HepG2 (cell line): ENCODE measurements at regions not wholly inside any gene's neighbourhood (a gene's known extent, or its start where the extent isn't known, plus 50 kb on each side); places are given as distances from the start of the nearest gene placed in this dataset.

Experiments
- ATAC-seq: fragments of 200-7000 bp; cut with Tn5 transposase; 3 replicates; pipeline ENCODE4 v1.9.1; 2020; ENCODE audit warnings: mild to moderate bottlenecking, moderate library complexity
- BruUV-seq: library from RNA; stranded (reverse); fragments of 400-500 nt; replicated peaks from 2 replicates; lab custom pipeline; 2021; lab: Mats Ljungman, UMichigan
- CTCF ChIA-PET: fragments of 300-600 bp; formaldehyde crosslinking; extraction: SDS; loops from one replicate; lab custom pipeline; 2021; ENCODE audit warnings: low total read pairs, inconsistent platforms, low intra/inter-chr PET ratio; lab: Yijun Ruan, JAX
- POLR2A ChIA-PET: fragments of 350-600 bp; sonication (Branson Sonifier 250); formaldehyde crosslinking; loops from one replicate; lab custom pipeline; 2020; ENCODE audit warnings: antibody characterized with exemption, inconsistent platforms; lab: Yijun Ruan, JAX
- DNase-seq: peaks from one replicate; pipeline ENCODE4 v3.0.0-alpha.2; 2015; ENCODE audit warnings: low spot score
- FAIRE-seq: peaks from 3 replicates; lab custom pipeline; 2011; peaks lifted over from hg19 to GRCh38; lab: Jason Lieb, UNC
- H2AFZ ChIP-seq: one replicate; pipeline ENCODE4 v1.6.1; 2011; ENCODE audit warnings: low read length, inconsistent platforms
- H3K27ac ChIP-seq: fragments of 300-600 bp; 3 replicates; pipeline ENCODE4 v1.8.0; 2011; ENCODE audit warnings: mixed run types, mild to moderate bottlenecking, mixed read lengths, low read length, inconsistent platforms; ENCODE audit not compliant: insufficient read depth; ENCODE audit errors: extremely low read length
- H3K27me3 ChIP-seq, 2 experiments: fragments of 200-600 bp in 1 of 2; 2 replicates in 1 of 2; 3 replicates in 1 of 2; pipeline versions ENCODE4 v1.6.0 to v1.8.0; 2011; ENCODE audit warnings: low read length in 2 of 2, mild to moderate bottlenecking in 2 of 2, moderate library complexity in 2 of 2, inconsistent platforms in 1 of 2; ENCODE audit not compliant: insufficient read depth in 2 of 2, control insufficient read depth in 1 of 2
- H3K36me3 ChIP-seq, 2 experiments: fragments of 200-600 bp in 1 of 2; replicated peaks in 1 of 2; 2 replicates in 1 of 2; 3 replicates in 1 of 2; pipeline versions ENCODE4 v1.5.1 to v1.8.0; 2011; ENCODE audit warnings: low read length in 2 of 2, inconsistent platforms in 1 of 2; ENCODE audit not compliant: insufficient read depth in 2 of 2, control insufficient read depth in 1 of 2
- H3K4me1 ChIP-seq: 2 replicates; pipeline ENCODE4 v1.5.1; 2012; ENCODE audit warnings: low read length, inconsistent platforms; ENCODE audit not compliant: insufficient read depth
- H3K4me2 ChIP-seq: 2 replicates; pipeline ENCODE4 v1.6.0; 2011; ENCODE audit warnings: low read depth, low read length, inconsistent platforms
- H3K4me3 ChIP-seq, 3 experiments: fragments of 200-600 bp in 1 of 3; sonication (generic), shearing (Covaris generic) in 1 of 3; replicated peaks in 1 of 3; 2 replicates each; pipeline ENCODE4 v1.5.1; 2011 to 2016; ENCODE audit warnings: low read length in 3 of 3, inconsistent platforms in 2 of 3, low read depth in 2 of 3, mild to moderate bottlenecking in 2 of 3, control low read depth in 1 of 3, mixed read lengths in 1 of 3; ENCODE audit not compliant: insufficient read depth in 1 of 3
- H3K79me2 ChIP-seq: one replicate; pipeline ENCODE4 v1.6.1; 2011; ENCODE audit warnings: low read length, inconsistent platforms; ENCODE audit not compliant: insufficient read depth
- H3K9ac ChIP-seq: 2 replicates; pipeline ENCODE4 v1.6.0; 2011; ENCODE audit warnings: mild to moderate bottlenecking, low read depth, low read length, inconsistent platforms; ENCODE audit not compliant: insufficient read depth
- H3K9me3 ChIP-seq: 2 replicates; pipeline ENCODE4 v1.5.1; 2012; ENCODE audit warnings: mild to moderate bottlenecking, low read length
- H4K20me1 ChIP-seq: 2 replicates; pipeline ENCODE4 v1.6.0; 2011; ENCODE audit warnings: inconsistent platforms, mild to moderate bottlenecking, low read length, moderate library complexity; ENCODE audit not compliant: insufficient read depth
- DPF2 ChIP-seq: sonication (generic); formaldehyde crosslinking; IDR thresholded peaks from 2 replicates; pipeline ENCODE4 v1.4.0; 2020; ENCODE audit warnings: mild to moderate bottlenecking, low read depth, missing genetic modification reagents, borderline replicate concordance
- GFI1 ChIP-seq: sonication (generic); formaldehyde crosslinking; IDR thresholded peaks from 2 replicates; pipeline ENCODE4 v1.5.0; 2020; ENCODE audit warnings: missing genetic modification reagents, mild to moderate bottlenecking, borderline replicate concordance
- ISX ChIP-seq: sonication (generic); formaldehyde crosslinking; conservative IDR thresholded peaks from 2 replicates; pipeline ENCODE4 v1.5.0; 2020; ENCODE audit warnings: missing genetic modification reagents
- MAFF ChIP-seq: IDR thresholded peaks from 2 replicates; pipeline ENCODE4 v1.6.1; 2011; ENCODE audit warnings: low read depth, low read length, improper control_type of control experiment
- MAFK ChIP-seq, 2 experiments: IDR thresholded peaks in 1 of 2; conservative IDR thresholded peaks in 1 of 2; 2 replicates each; pipeline ENCODE4 v1.6.1; 2011; ENCODE audit warnings: improper control_type of control experiment in 2 of 2, low read length in 2 of 2
- NFE2L2 ChIP-seq: fragments of 150-350 bp; IDR thresholded peaks from 2 replicates; pipeline ENCODE4 v1.6.1; 2014; ENCODE audit warnings: low read length
- NR1H2 ChIP-seq: sonication (generic); formaldehyde crosslinking; IDR thresholded peaks from 2 replicates; pipeline ENCODE4 v1.8.1; 2022; ENCODE audit warnings: low read depth, missing genetic modification reagents, borderline replicate concordance
- SRSF4 ChIP-seq: fragments of 200-400 bp; formaldehyde crosslinking; IDR thresholded peaks from one replicate; pipeline ENCODE4 v1.6.1; 2018; ENCODE audit warnings: mild to moderate bottlenecking, low read depth, low read length, moderate library complexity; ENCODE audit not compliant: poor library complexity, severe bottlenecking
- ZNF569 ChIP-seq: sonication (generic); formaldehyde crosslinking; IDR thresholded peaks from 2 replicates; pipeline ENCODE4 v1.5.0; 2020; ENCODE audit warnings: mild to moderate bottlenecking, missing genetic modification reagents, moderate library complexity, borderline replicate concordance
- ZNF572 ChIP-seq: sonication (generic); formaldehyde crosslinking; IDR thresholded peaks from 2 replicates; pipeline ENCODE4 v1.5.1; 2020; ENCODE audit warnings: mild to moderate bottlenecking, missing genetic modification reagents
- ZNF75D ChIP-seq: sonication (generic); formaldehyde crosslinking; IDR thresholded peaks from 2 replicates; pipeline ENCODE4 v1.8.1; 2023; ENCODE audit warnings: missing genetic modification reagents, mild to moderate bottlenecking, borderline replicate concordance
- ZNF782 ChIP-seq: sonication (generic); formaldehyde crosslinking; IDR thresholded peaks from 2 replicates; pipeline ENCODE4 v1.4.0; 2020; ENCODE audit warnings: missing genetic modification reagents, mild to moderate bottlenecking, borderline replicate concordance
- WGBS: methylation state at CpG from one replicate; pipeline ENCODE4 v1.1.6; 2017; ENCODE audit warnings: low lambda C conversion rate; 5-methylcytosine and 5-hydroxymethylcytosine counted together
- in situ Hi-C: cut with HindIII; loops from 2 replicates; pipeline ENCODE4 v1.10.0; 2017; ENCODE audit warnings: low pct_unique_long_range_greater_than_20kb; ENCODE audit not compliant: extremely low pct_ligation_motif_present
- intact Hi-C: fragments of 100-400 bp; cut with micrococcal nuclease; formaldehyde crosslinking; loops from one replicate; pipeline ENCODE4 v1.10.0; 2022; ENCODE audit not compliant: unreplicated experiment

GRCh38 chr2:103103678-103104077 lies 341.8 kb downstream of the TMEM182 start:
- H3K9ac ChIP-seq: no peak overlapping the region
- BruUV-seq: no TSS peak
- DNase-seq (no peak), FAIRE-seq (no peak), ATAC-seq (no peak)
- ChIA-PET CTCF (no interaction called here), POLR2A (no interaction called here)
- TF ChIP-seq ZNF572 (CRISPR knock-in tag) (no peak), MAFF (peak; percentile 40), MAFK (conservative IDR thresholded peaks at IDR 0.05 in 1 of 2, IDR thresholded peaks at IDR 0.05 in 1 of 2; ENCODE audit: low read length in 2 of 2) (peak; percentile 52 to 65; a peak in 3 of 4 replicates)
- no peaks in the 10 kb centered on the region for H3K4me1 ChIP-seq
- no peaks in the 10 kb centered on the region for H3K79me2 ChIP-seq
- H3K9me3 ChIP-seq: no peaks in the 10 kb centered on the region
- no peak overlapping the region for H2AFZ ChIP-seq
- H3K27ac ChIP-seq: no peak overlapping the region
- H3K4me2 ChIP-seq: no peak overlapping the region
- 11% methylated on average over 1 of the region's 1 CpG for WGBS
- in situ Hi-C loops (no loop called here), intact Hi-C loops (no loop called here)
- H3K36me3 ChIP-seq: no peaks in the 10 kb centered on the region
- H3K4me3 ChIP-seq: no peak overlapping the region
- no peaks in the 10 kb centered on the region for H3K27me3 ChIP-seq
- no peaks in the 10 kb centered on the region for H4K20me1 ChIP-seq

- H3K27ac ChIP-seq: no peak overlapping the region
- H3K9me3 ChIP-seq: no peaks in the 10 kb centered on the region
- no peak overlapping the region for H3K9ac ChIP-seq
- no peak for ATAC-seq
- no peak for DNase-seq
- H2AFZ ChIP-seq: no peak overlapping the region
- no peaks in the 10 kb centered on the region for H4K20me1 ChIP-seq
- H3K4me3 ChIP-seq: no peak overlapping the region
- H3K4me1 ChIP-seq: no peaks in the 10 kb centered on the region
- no peak overlapping the region for H3K4me2 ChIP-seq
- TF ChIP-seq DPF2 (CRISPR knock-in tag): no peak
- TF ChIP-seq ISX (CRISPR knock-in tag): no peak
- TF ChIP-seq ZNF569 (CRISPR knock-in tag): no peak
- TF ChIP-seq GFI1 (CRISPR knock-in tag): no peak
- TF ChIP-seq SRSF4: no peak
- TF ChIP-seq NFE2L2: peak; percentile 89
- no peak for TF ChIP-seq NR1H2
- no peak for TF ChIP-seq ZNF75D (CRISPR knock-in tag)
- TF ChIP-seq MAFK (conservative IDR thresholded peaks at IDR 0.05 in 1 of 2, IDR thresholded peaks at IDR 0.05 in 1 of 2; ENCODE audit: low read length in 2 of 2): peak; percentile 27 to 50; a peak in 2 of 4 replicates
- TF ChIP-seq ZNF782 (CRISPR knock-in tag): no peak
- BruUV-seq: no TSS peak
- no peaks in the 10 kb centered on the region for H3K27me3 ChIP-seq
- CTCF ChIA-PET: no interaction called here
- H3K36me3 ChIP-seq: no peaks in the 10 kb centered on the region
- in situ Hi-C loops: no loop called here
- no peaks in the 10 kb centered on the region for H3K79me2 ChIP-seq
- POLR2A ChIA-PET: no interaction called here
- intact Hi-C loops: no loop called here
- FAIRE-seq: no peak
Measured at GRCh38 chr2:103119352-103119751, 357.5 kb downstream of the TMEM182 start.
